Activated naive CD8-positive, alpha-beta T cell treated with anti-CD3 and anti-CD28 coated beads for 36 hours (primary cell): ENCODE measurements at regions not wholly inside any gene's neighbourhood (a gene's known extent, or its start where the extent isn't known, plus 50 kb on each side); places are given as distances from the start of the nearest gene placed in this dataset.
A peak's percentile ranks its signal among the peaks of the same experiment; 100 is the strongest.

Source experiments
- DNase-seq: peaks from one replicate; pipeline ENCODE4 v3.0.0; 2021
- H3K27ac Mint-ChIP-seq: one replicate; pipeline ENCODE4 v1.8.0; 2022; ENCODE audit warnings: mild to moderate bottlenecking, moderate library complexity, mixed read lengths
- H3K27me3 Mint-ChIP-seq: one replicate; pipeline ENCODE4 v1.8.0; 2022; ENCODE audit warnings: mild to moderate bottlenecking, mixed read lengths
- H3K36me3 Mint-ChIP-seq: one replicate; pipeline ENCODE4 v1.8.0; 2021; ENCODE audit warnings: mild to moderate bottlenecking, mixed read lengths
- H3K4me1 Mint-ChIP-seq: one replicate; pipeline ENCODE4 v1.8.0; 2021; ENCODE audit warnings: mixed read lengths
- H3K4me3 Mint-ChIP-seq: one replicate; pipeline ENCODE4 v1.8.0; 2022; ENCODE audit warnings: mild to moderate bottlenecking, moderate library complexity, mixed read lengths
- H3K9me3 Mint-ChIP-seq: one replicate; pipeline ENCODE4 v1.8.0; 2022; ENCODE audit warnings: mixed read lengths

GRCh38 chr5:106163233-106163632 lies 1507.5 kb downstream of the EFNA5 start:
- Mint-ChIP-seq H3K4me3 (no peak overlapping the region), H3K4me1 (no peaks in the 10 kb centered on the region), H3K9me3 (no peaks in the 10 kb centered on the region)

GRCh38 chr5:106159616-106160015 lies 1511.1 kb downstream of the EFNA5 start:
- no peaks in the 10 kb centered on the region for H3K36me3 Mint-ChIP-seq

More at GRCh38 chr5:106163233-106163632, 1507.5 kb downstream of the EFNA5 start:
- Mint-ChIP-seq H3K27me3 (no peaks in the 10 kb centered on the region), H3K36me3 (no peaks in the 10 kb centered on the region), H3K27ac (no peak overlapping the region)
- DNase-seq, result no peak

GRCh38 chr5:106154280-106154716 lies 1516.4 kb downstream of the EFNA5 start:
- no peaks in the 10 kb centered on the region for H3K4me1 Mint-ChIP-seq
- no peak overlapping the region for H3K4me3 Mint-ChIP-seq
- no peak for DNase-seq
- H3K27ac Mint-ChIP-seq, result no peak overlapping the region
- no peaks in the 10 kb centered on the region for H3K9me3 Mint-ChIP-seq
- H3K36me3 Mint-ChIP-seq, result no peaks in the 10 kb centered on the region
- no peaks in the 10 kb centered on the region for H3K27me3 Mint-ChIP-seq

More at GRCh38 chr5:106159616-106160015, 1511.1 kb downstream of the EFNA5 start:
- Mint-ChIP-seq H3K9me3 (no peaks in the 10 kb centered on the region), H3K27me3 (no peaks in the 10 kb centered on the region), H3K4me3 (no peak overlapping the region), H3K4me1 (no peaks in the 10 kb centered on the region), H3K27ac (no peak overlapping the region)
- no peak for DNase-seq

- Mint-ChIP-seq H3K27me3 (no peaks in the 10 kb centered on the region), H3K36me3 (no peaks in the 10 kb centered on the region), H3K4me1 (no peaks in the 10 kb centered on the region), H3K9me3 (no peaks in the 10 kb centered on the region), H3K27ac (no peak overlapping the region), H3K4me3 (no peak overlapping the region)
- no peak for DNase-seq
Observed at GRCh38 chr5:106152569-106152968, 1518.2 kb downstream of the EFNA5 start.

GRCh38 chr5:106142116-106142515 lies 1528.6 kb downstream of the EFNA5 start:
- Mint-ChIP-seq H3K27me3 (no peaks in the 10 kb centered on the region), H3K9me3 (no peaks in the 10 kb centered on the region), H3K4me3 (no peak overlapping the region), H3K27ac (no peak overlapping the region), H3K4me1 (no peaks in the 10 kb centered on the region), H3K36me3 (no peaks in the 10 kb centered on the region)
- no peak for DNase-seq

- Mint-ChIP-seq H3K9me3 (no peaks in the 10 kb centered on the region), H3K27me3 (no peaks in the 10 kb centered on the region), H3K27ac (no peak overlapping the region), H3K4me1 (no peaks in the 10 kb centered on the region), H3K4me3 (no peak overlapping the region), H3K36me3 (no peaks in the 10 kb centered on the region)
- DNase-seq, result no peak
Observed at GRCh38 chr5:106140101-106140500, 1530.6 kb downstream of the EFNA5 start.

GRCh38 chr5:106136061-106136460 lies 1534.7 kb downstream of the EFNA5 start:
- Mint-ChIP-seq H3K9me3 (peaks cover 5% of the 10 kb centered on the region), H3K27me3 (no peaks in the 10 kb centered on the region), H3K4me1 (no peaks in the 10 kb centered on the region), H3K4me3 (no peak overlapping the region), H3K36me3 (no peaks in the 10 kb centered on the region), H3K27ac (no peak overlapping the region)
- no peak for DNase-seq

GRCh38 chr5:106135473-106135872 lies 1535.3 kb downstream of the EFNA5 start:
- Mint-ChIP-seq H3K27ac (no peak overlapping the region), H3K36me3 (no peaks in the 10 kb centered on the region), H3K27me3 (no peaks in the 10 kb centered on the region), H3K4me3 (no peak overlapping the region), H3K9me3 (peaks cover 5% of the 10 kb centered on the region), H3K4me1 (no peaks in the 10 kb centered on the region)
- DNase-seq, result no peak

GRCh38 chr5:106134549-106134948 lies 1536.2 kb downstream of the EFNA5 start:
- DNase-seq, result no peak
- Mint-ChIP-seq H3K27ac (no peak overlapping the region), H3K4me1 (no peaks in the 10 kb centered on the region), H3K4me3 (no peak overlapping the region), H3K9me3 (peaks cover 5% of the 10 kb centered on the region), H3K36me3 (no peaks in the 10 kb centered on the region), H3K27me3 (no peaks in the 10 kb centered on the region)

- no peaks in the 10 kb centered on the region for H3K9me3 Mint-ChIP-seq
- no peak for DNase-seq
- no peaks in the 10 kb centered on the region for H3K4me1 Mint-ChIP-seq
- H3K27ac Mint-ChIP-seq, result no peak overlapping the region
- H3K4me3 Mint-ChIP-seq, result no peak overlapping the region
- no peaks in the 10 kb centered on the region for H3K36me3 Mint-ChIP-seq
- H3K27me3 Mint-ChIP-seq, result no peaks in the 10 kb centered on the region
Observed at GRCh38 chr5:106127985-106128384, 1542.8 kb downstream of the EFNA5 start.

- no peak for DNase-seq
- no peak overlapping the region for H3K27ac Mint-ChIP-seq
- no peaks in the 10 kb centered on the region for H3K36me3 Mint-ChIP-seq
- no peaks in the 10 kb centered on the region for H3K27me3 Mint-ChIP-seq
- H3K9me3 Mint-ChIP-seq, result no peaks in the 10 kb centered on the region
- no peaks in the 10 kb centered on the region for H3K4me1 Mint-ChIP-seq
- H3K4me3 Mint-ChIP-seq, result no peak overlapping the region
Observed at GRCh38 chr5:106127341-106127781, 1543.4 kb downstream of the EFNA5 start.

- no peaks in the 10 kb centered on the region for H3K36me3 Mint-ChIP-seq
- H3K4me3 Mint-ChIP-seq, result no peak overlapping the region
- H3K27me3 Mint-ChIP-seq, result no peaks in the 10 kb centered on the region
- DNase-seq, result peak; percentile 6
- H3K27ac Mint-ChIP-seq, result no peak overlapping the region
- H3K4me1 Mint-ChIP-seq, result no peaks in the 10 kb centered on the region
- H3K9me3 Mint-ChIP-seq, result peaks cover 9% of the 10 kb centered on the region
Observed at GRCh38 chr5:106121972-106122605, 1548.6 kb downstream of the EFNA5 start.

- Mint-ChIP-seq H3K4me1 (no peaks in the 10 kb centered on the region), H3K27me3 (no peaks in the 10 kb centered on the region), H3K4me3 (no peak overlapping the region), H3K27ac (no peak overlapping the region), H3K9me3 (peaks cover 9% of the 10 kb centered on the region), H3K36me3 (no peaks in the 10 kb centered on the region)
- no peak for DNase-seq
Observed at GRCh38 chr5:106116682-106117081, 1554.1 kb downstream of the EFNA5 start.

GRCh38 chr5:106113922-106114321 lies 1556.8 kb downstream of the EFNA5 start:
- H3K4me1 Mint-ChIP-seq, result no peaks in the 10 kb centered on the region
- H3K27ac Mint-ChIP-seq, result no peak overlapping the region
- H3K36me3 Mint-ChIP-seq, result no peaks in the 10 kb centered on the region
- no peaks in the 10 kb centered on the region for H3K27me3 Mint-ChIP-seq
- H3K4me3 Mint-ChIP-seq, result no peak overlapping the region
- peaks cover 3% of the 10 kb centered on the region for H3K9me3 Mint-ChIP-seq
- no peak for DNase-seq

- H3K4me3 Mint-ChIP-seq, result no peak overlapping the region
- H3K27ac Mint-ChIP-seq, result no peak overlapping the region
- H3K27me3 Mint-ChIP-seq, result no peaks in the 10 kb centered on the region
- no peaks in the 10 kb centered on the region for H3K4me1 Mint-ChIP-seq
- no peaks in the 10 kb centered on the region for H3K9me3 Mint-ChIP-seq
- no peaks in the 10 kb centered on the region for H3K36me3 Mint-ChIP-seq
- no peak for DNase-seq
Observed at GRCh38 chr5:106106384-106106783, 1564.4 kb downstream of the EFNA5 start.

GRCh38 chr5:106097340-106097739 lies 1573.4 kb downstream of the EFNA5 start:
- H3K27ac Mint-ChIP-seq, result no peak overlapping the region
- H3K36me3 Mint-ChIP-seq, result no peaks in the 10 kb centered on the region
- no peaks in the 10 kb centered on the region for H3K9me3 Mint-ChIP-seq
- no peak for DNase-seq
- no peaks in the 10 kb centered on the region for H3K4me1 Mint-ChIP-seq
- no peak overlapping the region for H3K4me3 Mint-ChIP-seq
- no peaks in the 10 kb centered on the region for H3K27me3 Mint-ChIP-seq
